ENCODE measurements at regions not wholly inside any gene's neighbourhood (a gene's known extent, or its start where the extent isn't known, plus 50 kb on each side); places are given as distances from the start of the nearest gene placed in this dataset.

- H3K4me3 ChIP-seq (ENCODE audit: low read depth, low read length): no peak overlapping the region
- DNase-seq (ENCODE audit: low read depth): no peak
Measured at GRCh38 chr18:38010971-38011857, 445.6 kb upstream of the CELF4 start.

DNA sequence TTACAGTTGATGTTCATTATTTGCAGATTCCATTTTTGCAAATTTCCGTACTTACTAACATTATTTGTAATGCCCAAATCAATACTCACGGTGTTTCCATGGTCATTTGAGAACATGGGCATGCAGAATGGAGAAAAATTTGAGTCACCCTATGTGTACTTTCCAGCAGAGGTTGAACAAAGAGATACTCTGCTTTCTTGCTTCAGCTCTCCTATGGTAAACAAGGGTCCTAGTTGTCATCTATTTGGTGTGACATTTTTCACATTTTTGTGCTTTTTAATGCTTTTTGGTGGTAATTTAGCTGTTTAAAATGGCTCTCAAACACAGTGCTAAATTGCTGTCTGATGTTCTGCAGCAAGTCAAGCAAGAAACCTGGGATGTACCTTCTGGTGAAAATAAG lies 444.4 kb upstream of the CELF4 start:
- DNase-seq (ENCODE audit: low read depth): no peak
- H3K4me3 ChIP-seq (ENCODE audit: low read depth, low read length): no peak overlapping the region
- no peak for TF ChIP-seq CTCF (IDR thresholded peaks at IDR 0.05; ENCODE audit: low read depth, low read length)
- TF ChIP-seq POLR2A (IDR thresholded peaks at IDR 0.05; ENCODE audit: extremely low read depth, insufficient read length): no peak
- TF ChIP-seq, protein P1, sequence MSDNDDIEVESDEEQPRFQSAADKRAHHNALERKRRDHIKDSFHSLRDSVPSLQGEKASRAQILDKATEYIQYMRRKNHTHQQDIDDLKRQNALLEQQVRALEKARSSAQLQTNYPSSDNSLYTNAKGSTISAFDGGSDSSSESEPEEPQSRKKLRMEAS (IDR thresholded peaks at IDR 0.05; ENCODE audit: low read depth, low read length): no peak
- TF ChIP-seq MYC (IDR thresholded peaks at IDR 0.05; ENCODE audit: low read depth, low read length): no peak

More at GRCh38 chr18:38010971-38011857, 445.6 kb upstream of the CELF4 start:
- TF ChIP-seq CTCF (IDR thresholded peaks at IDR 0.05; ENCODE audit: low read depth, low read length) (no peak), POLR2A (IDR thresholded peaks at IDR 0.05; ENCODE audit: extremely low read depth, insufficient read length) (no peak), MYC (IDR thresholded peaks at IDR 0.05; ENCODE audit: low read depth, low read length) (no peak)
- TF ChIP-seq, protein P1 (IDR thresholded peaks at IDR 0.05; ENCODE audit: low read depth, low read length): no peak

DNA sequence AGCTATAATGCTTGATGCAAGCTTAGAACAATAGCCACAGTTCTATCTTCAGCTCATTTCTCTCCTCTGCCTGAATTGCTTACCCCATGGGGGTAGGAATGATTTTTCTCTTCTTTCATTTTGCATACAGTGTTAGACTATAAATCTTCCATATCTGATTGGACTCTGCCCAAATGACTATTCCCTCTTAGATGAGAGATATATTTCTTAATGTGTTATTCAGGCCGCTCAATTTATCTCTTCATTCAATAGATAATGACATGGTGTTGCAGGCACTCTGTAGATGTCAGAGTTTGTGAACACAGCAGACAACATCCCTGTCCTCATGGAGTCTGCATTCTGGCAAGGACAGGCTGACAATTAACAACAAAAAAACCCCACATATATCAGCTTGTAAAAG lies 443.7 kb upstream of the CELF4 start:
- H3K4me3 ChIP-seq (ENCODE audit: low read depth, low read length): no peak overlapping the region
- DNase-seq (ENCODE audit: low read depth): no peak
- TF ChIP-seq MYC (IDR thresholded peaks at IDR 0.05; ENCODE audit: low read depth, low read length): no peak
- TF ChIP-seq, protein P1 (IDR thresholded peaks at IDR 0.05; ENCODE audit: low read depth, low read length): no peak
- no peak for TF ChIP-seq CTCF (IDR thresholded peaks at IDR 0.05; ENCODE audit: low read depth, low read length)
- no peak for TF ChIP-seq POLR2A (IDR thresholded peaks at IDR 0.05; ENCODE audit: extremely low read depth, insufficient read length)

DNA sequence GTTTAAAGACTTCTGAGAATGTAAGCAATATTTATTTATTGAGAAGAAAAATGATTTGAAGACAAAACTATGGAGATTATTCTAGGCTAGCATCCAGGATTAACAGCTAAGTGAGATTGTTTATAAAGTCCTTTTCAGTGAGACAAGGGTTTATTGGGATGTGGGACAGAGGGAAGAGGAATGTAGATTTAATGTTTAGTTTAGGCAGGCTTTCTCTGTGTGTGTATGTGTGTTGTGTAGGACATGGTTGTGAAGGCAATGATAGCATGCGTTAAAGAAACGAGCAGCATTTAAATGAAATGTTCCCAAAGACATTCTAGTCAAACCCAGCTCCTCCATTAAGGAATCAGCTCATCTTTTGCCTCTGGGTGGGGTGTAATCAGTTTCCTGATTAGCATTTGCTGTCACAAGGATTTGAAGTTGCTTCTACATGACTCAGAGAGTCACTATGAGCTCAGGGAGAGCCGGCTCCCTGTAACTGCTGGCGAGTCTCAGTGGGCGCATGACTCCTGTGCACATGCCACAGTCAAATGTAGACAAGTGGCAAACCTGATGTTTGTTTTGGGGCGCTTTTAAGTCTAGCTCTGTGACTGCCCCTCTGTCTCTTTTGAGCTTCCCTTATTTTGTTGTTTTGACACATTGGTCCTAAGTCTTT lies 442.2 kb upstream of the CELF4 start:
- H3K4me3 ChIP-seq (ENCODE audit: low read depth, low read length): no peak overlapping the region
- TF ChIP-seq CTCF (IDR thresholded peaks at IDR 0.05; ENCODE audit: low read depth, low read length) (no peak), MYC (IDR thresholded peaks at IDR 0.05; ENCODE audit: low read depth, low read length) (no peak), POLR2A (IDR thresholded peaks at IDR 0.05; ENCODE audit: extremely low read depth, insufficient read length) (no peak)
- TF ChIP-seq, protein P1 (IDR thresholded peaks at IDR 0.05; ENCODE audit: low read depth, low read length): no peak
- no peak for DNase-seq (ENCODE audit: low read depth)

DNA sequence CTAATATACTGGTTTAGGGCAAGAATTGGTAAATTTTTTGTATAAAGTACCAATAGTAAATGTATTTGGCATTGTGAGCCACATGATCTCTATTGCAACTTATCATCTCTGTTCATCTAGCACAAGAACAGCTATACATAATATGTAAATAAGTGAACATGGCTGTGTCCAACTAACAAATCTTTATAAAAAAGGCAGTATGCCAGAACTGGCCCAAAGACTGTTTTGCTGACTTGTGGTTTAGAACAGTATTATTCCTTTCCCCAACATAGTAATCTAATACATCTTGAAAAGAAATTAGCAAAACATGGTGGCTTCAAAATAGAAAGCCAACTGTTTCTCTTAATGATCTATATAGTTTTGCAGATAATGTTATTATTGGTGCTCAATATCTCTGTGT lies 441.4 kb upstream of the CELF4 start:
- TF ChIP-seq MYC (IDR thresholded peaks at IDR 0.05; ENCODE audit: low read depth, low read length) (no peak), CTCF (IDR thresholded peaks at IDR 0.05; ENCODE audit: low read depth, low read length) (no peak), POLR2A (IDR thresholded peaks at IDR 0.05; ENCODE audit: extremely low read depth, insufficient read length) (no peak)
- TF ChIP-seq, protein P1 (IDR thresholded peaks at IDR 0.05; ENCODE audit: low read depth, low read length): no peak
- H3K4me3 ChIP-seq (ENCODE audit: low read depth, low read length): no peak overlapping the region
- DNase-seq (ENCODE audit: low read depth): no peak
